ACC112 (cell line): ENCODE measurements at regions not wholly inside any gene's neighbourhood (a gene's known extent, or its start where the extent isn't known, plus 50 kb on each side); places are given as distances from the start of the nearest gene placed in this dataset.

ENCODE experiments used
- H2AFZ ChIP-seq: fragments of 200-600 bp; sonication (generic); one replicate; pipeline ENCODE4 v1.6.0; 2017; ENCODE audit warnings: antibody characterized with exemption, low read length; ENCODE audit not compliant: unreplicated experiment
- H3K27ac ChIP-seq: fragments of 200-600 bp; sonication (generic); 2 replicates; pipeline ENCODE4 v1.5.1; 2014; ENCODE audit warnings: low read depth, mild to moderate bottlenecking, antibody characterized with exemption, low read length, moderate library complexity
- H3K27me3 ChIP-seq: fragments of 200-600 bp; sonication (generic); 2 replicates; pipeline ENCODE4 v1.6.1; 2014; ENCODE audit warnings: mild to moderate bottlenecking, antibody characterized with exemption, low read length, moderate library complexity, mixed read lengths; ENCODE audit not compliant: insufficient read depth
- H3K36me3 ChIP-seq: fragments of 200-600 bp; sonication (generic); 2 replicates; pipeline ENCODE4 v1.6.1; 2016; ENCODE audit warnings: mild to moderate bottlenecking, antibody characterized with exemption, low read length, moderate library complexity, mixed read lengths; ENCODE audit not compliant: insufficient read depth
- H3K4me1 ChIP-seq: fragments of 200-600 bp; sonication (generic); one replicate; pipeline ENCODE4 v1.6.1; 2016; ENCODE audit warnings: low read length, mixed read lengths; ENCODE audit not compliant: insufficient read depth, unreplicated experiment, control insufficient read depth
- H3K4me3 ChIP-seq: fragments of 200-600 bp; sonication (generic); 2 replicates; pipeline ENCODE4 v1.5.1; 2014; ENCODE audit warnings: mild to moderate bottlenecking, low read depth, low read length
- H3K79me2 ChIP-seq: fragments of 200-600 bp; sonication (generic); one replicate; pipeline ENCODE4 v1.6.0; 2016; ENCODE audit warnings: low read length; ENCODE audit not compliant: control insufficient read depth, unreplicated experiment, insufficient read depth

- Histone ChIP-seq H3K27me3 (no peaks in the 10 kb centered on the region), H3K36me3 (no peaks in the 10 kb centered on the region), H2AFZ (no peak overlapping the region), H3K79me2 (no peaks in the 10 kb centered on the region), H3K4me1 (no peaks in the 10 kb centered on the region), H3K4me3 (no peak overlapping the region), H3K27ac (no peak overlapping the region)
Observed at GRCh38 chr19:28858933-28859332, 354.0 kb downstream of the UQCRFS1 start.

GRCh38 chr19:28857967-28858366 is 355.0 kb downstream of the UQCRFS1 start:
- Histone ChIP-seq H3K27me3 (no peaks in the 10 kb centered on the region), H3K27ac (no peak overlapping the region), H2AFZ (no peak overlapping the region), H3K79me2 (no peaks in the 10 kb centered on the region), H3K4me3 (no peak overlapping the region), H3K4me1 (no peaks in the 10 kb centered on the region), H3K36me3 (no peaks in the 10 kb centered on the region)

GRCh38 chr19:28855216-28855615 is 357.7 kb downstream of the UQCRFS1 start:
- H3K27me3 ChIP-seq: peaks cover 5% of the 10 kb centered on the region; the same call in 1 of the 2 replicates
- H3K79me2 ChIP-seq: no peaks in the 10 kb centered on the region
- H3K36me3 ChIP-seq: no peaks in the 10 kb centered on the region
- H2AFZ ChIP-seq: no peak overlapping the region
- H3K4me3 ChIP-seq: no peak overlapping the region
- no peaks in the 10 kb centered on the region for H3K4me1 ChIP-seq
- H3K27ac ChIP-seq: no peak overlapping the region

- Histone ChIP-seq H3K4me3 (no peak overlapping the region), H3K4me1 (no peaks in the 10 kb centered on the region), H3K79me2 (no peaks in the 10 kb centered on the region), H3K27me3 (peaks cover 10% of the 10 kb centered on the region; the same call in 1 of the 2 replicates), H3K27ac (no peak overlapping the region), H2AFZ (no peak overlapping the region), H3K36me3 (no peaks in the 10 kb centered on the region)
Observed at GRCh38 chr19:28847468-28847867, 365.5 kb downstream of the UQCRFS1 start.

- no peak overlapping the region for H3K27ac ChIP-seq
- peaks cover 14% of the 10 kb centered on the region; the same call in 1 of the 2 replicates for H3K27me3 ChIP-seq
- H3K4me3 ChIP-seq: no peak overlapping the region
- H3K36me3 ChIP-seq: no peaks in the 10 kb centered on the region
- no peak overlapping the region for H2AFZ ChIP-seq
- H3K4me1 ChIP-seq: no peaks in the 10 kb centered on the region
- no peaks in the 10 kb centered on the region for H3K79me2 ChIP-seq
Observed at GRCh38 chr19:28846094-28846812, 366.7 kb downstream of the UQCRFS1 start.

GRCh38 chr19:28843761-28844492 is 369.0 kb downstream of the UQCRFS1 start:
- H3K36me3 ChIP-seq: no peaks in the 10 kb centered on the region
- H2AFZ ChIP-seq: no peak overlapping the region
- H3K4me3 ChIP-seq: no peak overlapping the region
- H3K27me3 ChIP-seq: peaks cover 19% of the 10 kb centered on the region
- H3K4me1 ChIP-seq: no peaks in the 10 kb centered on the region
- H3K27ac ChIP-seq: no peak overlapping the region
- no peaks in the 10 kb centered on the region for H3K79me2 ChIP-seq

GRCh38 chr19:28841531-28841930 is 371.4 kb downstream of the UQCRFS1 start:
- Histone ChIP-seq H3K4me1 (no peaks in the 10 kb centered on the region), H3K27me3 (peaks cover 38% of the 10 kb centered on the region), H3K4me3 (no peak overlapping the region), H3K79me2 (no peaks in the 10 kb centered on the region), H3K36me3 (no peaks in the 10 kb centered on the region), H2AFZ (no peak overlapping the region), H3K27ac (no peak overlapping the region)

GRCh38 chr19:28840891-28841290 is 372.1 kb downstream of the UQCRFS1 start:
- Histone ChIP-seq H3K4me3 (no peak overlapping the region), H3K79me2 (no peaks in the 10 kb centered on the region), H3K27me3 (peaks cover 38% of the 10 kb centered on the region), H3K4me1 (no peaks in the 10 kb centered on the region), H3K36me3 (no peaks in the 10 kb centered on the region), H2AFZ (no peak overlapping the region), H3K27ac (no peak overlapping the region)

- no peaks in the 10 kb centered on the region for H3K36me3 ChIP-seq
- H3K27me3 ChIP-seq: peaks cover 50% of the 10 kb centered on the region
- no peak overlapping the region for H3K27ac ChIP-seq
Observed at GRCh38 chr19:28839455-28839854, 373.5 kb downstream of the UQCRFS1 start.

GRCh38 chr19:28838909-28839308 is 374.0 kb downstream of the UQCRFS1 start:
- H2AFZ ChIP-seq: no peak overlapping the region
- no peaks in the 10 kb centered on the region for H3K4me1 ChIP-seq
- H3K4me3 ChIP-seq: no peak overlapping the region
- H3K79me2 ChIP-seq: no peaks in the 10 kb centered on the region
- H3K27me3 ChIP-seq: peaks cover 55% of the 10 kb centered on the region
- H3K27ac ChIP-seq: no peak overlapping the region
- H3K36me3 ChIP-seq: no peaks in the 10 kb centered on the region

More at GRCh38 chr19:28839455-28839854, 373.5 kb downstream of the UQCRFS1 start:
- no peak overlapping the region for H3K4me3 ChIP-seq
- no peak overlapping the region for H2AFZ ChIP-seq
- no peaks in the 10 kb centered on the region for H3K79me2 ChIP-seq
- no peaks in the 10 kb centered on the region for H3K4me1 ChIP-seq

GRCh38 chr19:28836421-28836820 is 376.5 kb downstream of the UQCRFS1 start:
- H3K79me2 ChIP-seq: no peaks in the 10 kb centered on the region
- peaks cover 60% of the 10 kb centered on the region for H3K27me3 ChIP-seq

More at GRCh38 chr19:28836421-28836820, 376.5 kb downstream of the UQCRFS1 start:
- H3K36me3 ChIP-seq: no peaks in the 10 kb centered on the region
- no peaks in the 10 kb centered on the region for H3K4me1 ChIP-seq
- no peak overlapping the region for H3K4me3 ChIP-seq
- no peak overlapping the region for H3K27ac ChIP-seq
- H2AFZ ChIP-seq: no peak overlapping the region
